Cerebellar cortex (tissue), 1 donor: ENCODE measurements at regions not wholly inside any gene's neighbourhood (a gene's known extent, or its start where the extent isn't known, plus 50 kb on each side); places are given as distances from the start of the nearest gene placed in this dataset.
"Not testable (repeated sequence)": the region's sequence is repeated elsewhere in the genome, so short reads cannot be mapped to it uniquely, and the experiment has no call there.

Source experiments
- DNase-seq: peaks from one replicate; pipeline ENCODE4 v3.0.0-alpha.2; 2015; ENCODE audit warnings: low spot score

DNA sequence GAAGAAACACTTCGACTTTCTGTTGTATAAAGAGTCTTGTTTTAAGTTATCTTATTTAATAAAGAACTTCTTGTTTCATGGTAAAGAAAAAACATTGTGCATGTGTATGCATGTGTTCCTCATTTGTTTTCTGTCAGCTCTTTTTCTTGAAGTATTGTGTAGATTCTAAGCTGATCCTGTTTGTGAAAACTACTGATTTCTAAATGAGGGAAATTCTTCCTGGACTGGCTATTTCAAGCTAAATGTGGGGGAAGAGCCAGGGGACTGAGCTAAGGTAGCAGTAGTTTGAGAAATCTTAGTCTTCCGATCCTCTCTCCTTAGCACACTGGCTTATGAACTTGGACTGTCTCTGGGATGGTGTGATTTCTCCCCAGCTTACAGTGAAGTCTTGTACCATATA lies 56.4 kb upstream of the RBMS1 start:
- DNase-seq: no peak

DNA sequence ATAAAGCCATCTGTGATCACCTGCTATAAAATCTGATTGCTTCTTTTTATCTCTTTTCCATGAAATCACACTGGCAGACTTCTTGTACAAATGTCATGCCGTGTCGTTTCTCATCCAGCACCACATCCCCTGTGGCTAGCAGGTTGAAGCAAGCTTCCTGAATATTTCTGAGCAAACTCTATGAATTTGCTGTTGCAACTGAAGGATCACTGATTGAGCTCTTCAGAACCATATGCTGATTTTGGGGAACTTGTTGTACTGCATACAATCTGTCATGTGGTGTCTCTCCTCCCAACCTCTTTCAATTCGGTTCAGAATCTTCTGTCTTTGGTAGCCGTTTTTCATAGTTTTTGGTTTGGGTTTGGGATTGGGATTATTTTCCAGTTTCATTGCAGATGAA lies 57.7 kb upstream of the RBMS1 start:
- no peak for DNase-seq

DNA sequence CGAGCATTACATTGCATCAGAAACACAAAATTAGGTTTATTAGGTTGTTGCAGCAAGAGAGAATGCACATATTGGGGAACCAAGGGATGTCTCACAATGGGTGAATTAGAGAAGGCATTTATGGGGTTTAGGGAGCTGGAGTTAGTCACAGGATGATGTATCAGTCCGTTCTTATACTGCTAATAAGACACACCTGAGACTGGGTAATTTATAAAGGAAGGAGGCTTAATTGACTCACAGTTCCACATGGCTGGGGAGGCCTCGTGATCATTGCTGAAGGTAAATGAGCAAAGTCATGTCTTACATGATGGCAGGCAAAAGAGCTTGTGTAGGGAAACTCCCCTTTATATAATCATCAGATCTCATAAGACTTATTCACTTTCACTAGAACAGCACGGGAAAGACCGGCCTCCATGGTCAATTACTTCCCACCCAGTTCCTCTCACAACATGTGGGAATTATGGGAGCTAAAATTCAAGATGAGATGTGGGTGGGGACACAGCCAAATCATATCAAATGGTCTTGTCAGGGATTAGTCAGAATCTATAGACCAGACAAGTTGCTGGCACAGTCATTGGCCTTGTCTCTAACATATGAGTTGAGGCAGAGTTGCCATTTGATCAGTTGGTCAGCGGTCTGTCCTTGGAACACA lies 61.9 kb upstream of the RBMS1 start:
- DNase-seq: no peak

DNA sequence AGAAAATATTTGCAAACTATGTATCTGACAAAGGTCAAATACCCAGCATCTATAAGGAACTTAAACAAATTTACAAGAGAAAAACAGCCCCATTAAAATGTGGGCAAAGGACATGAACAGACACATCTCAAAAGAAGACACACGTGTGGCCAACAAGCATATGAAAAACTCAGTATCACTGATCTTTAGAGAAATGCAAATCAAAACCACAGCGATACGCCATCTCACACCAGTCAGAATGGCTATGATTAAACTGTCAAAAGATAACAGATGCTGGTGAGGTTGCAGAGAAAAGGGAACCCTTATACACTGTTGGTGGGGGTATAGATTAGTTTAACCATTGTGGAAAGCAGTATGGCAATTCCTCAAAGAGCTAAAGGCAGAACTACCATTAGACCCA lies 64.3 kb upstream of the RBMS1 start:
- DNase-seq: no peak

DNA sequence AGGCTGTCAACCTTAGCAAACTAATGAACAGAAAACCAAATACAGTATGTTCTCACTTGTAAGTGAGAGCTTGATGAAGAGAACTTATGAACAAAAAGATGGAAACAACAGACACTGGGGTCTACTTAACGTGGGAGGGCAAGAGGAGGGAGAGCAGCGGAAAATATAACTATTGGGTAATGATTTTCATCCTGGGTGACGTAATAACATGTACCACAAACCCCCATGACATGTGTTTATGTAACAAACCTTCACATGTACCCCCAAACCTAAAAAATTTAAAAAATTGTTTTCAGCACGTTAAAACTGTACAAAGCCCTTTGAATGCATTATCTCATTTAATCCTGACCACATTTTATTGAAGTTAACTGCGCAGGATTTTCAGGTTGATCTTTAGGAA lies 64.9 kb upstream of the RBMS1 start:
- no peak for DNase-seq

DNA sequence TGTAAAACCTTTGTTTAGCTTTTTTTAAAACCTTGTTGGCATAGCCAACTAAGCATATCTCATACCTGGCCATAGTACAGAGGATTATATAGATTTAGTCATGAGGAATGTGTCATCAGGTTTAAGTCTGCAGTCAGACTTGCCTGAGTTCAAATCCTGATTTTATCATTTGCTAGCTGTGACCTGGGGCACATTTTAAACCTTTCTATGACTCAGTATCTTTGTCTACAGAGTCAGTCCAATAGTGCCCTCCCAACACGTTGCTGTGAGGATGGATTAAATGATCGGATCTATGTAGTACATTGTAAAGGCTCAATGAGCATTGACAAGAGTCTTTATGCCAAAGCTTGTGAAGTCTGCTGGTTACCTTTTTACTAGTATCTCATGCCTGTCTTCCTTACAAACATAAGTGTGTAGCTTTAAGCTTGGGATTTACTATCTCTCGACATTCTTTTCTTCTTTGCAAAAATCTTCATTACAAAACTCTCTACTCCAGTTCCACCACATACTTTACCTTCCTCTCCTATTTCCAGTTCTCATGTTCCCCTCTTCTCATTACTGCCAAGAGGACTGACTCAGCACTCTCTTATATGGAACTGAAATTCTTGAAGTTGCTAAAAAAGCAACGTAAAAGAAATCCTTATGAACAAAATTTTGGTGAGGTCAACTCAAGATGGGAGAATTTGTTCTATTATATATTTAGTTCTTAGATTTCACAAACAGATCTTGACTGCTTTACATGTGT lies 68.1 kb upstream of the RBMS1 start:
- no peak for DNase-seq

DNA sequence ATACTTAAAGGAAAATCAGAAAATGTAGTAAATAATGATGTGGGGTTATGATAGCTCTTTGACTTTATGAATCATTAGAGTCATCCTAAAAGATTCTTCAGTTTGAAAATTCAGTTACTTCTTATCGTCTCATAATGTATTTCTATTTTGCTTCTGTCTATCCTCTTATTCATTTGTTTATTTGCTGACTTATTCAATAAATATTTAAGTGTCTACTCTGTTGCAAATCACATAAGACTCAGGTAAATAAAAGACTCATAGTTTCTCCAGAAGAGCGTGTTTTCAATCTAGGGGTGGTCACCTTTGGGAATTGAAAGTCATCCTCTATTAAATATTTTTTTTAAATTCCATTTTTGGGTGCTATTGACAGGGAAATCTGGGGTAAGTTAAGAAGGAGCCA lies 69.1 kb upstream of the RBMS1 start:
- DNase-seq: no peak

DNA sequence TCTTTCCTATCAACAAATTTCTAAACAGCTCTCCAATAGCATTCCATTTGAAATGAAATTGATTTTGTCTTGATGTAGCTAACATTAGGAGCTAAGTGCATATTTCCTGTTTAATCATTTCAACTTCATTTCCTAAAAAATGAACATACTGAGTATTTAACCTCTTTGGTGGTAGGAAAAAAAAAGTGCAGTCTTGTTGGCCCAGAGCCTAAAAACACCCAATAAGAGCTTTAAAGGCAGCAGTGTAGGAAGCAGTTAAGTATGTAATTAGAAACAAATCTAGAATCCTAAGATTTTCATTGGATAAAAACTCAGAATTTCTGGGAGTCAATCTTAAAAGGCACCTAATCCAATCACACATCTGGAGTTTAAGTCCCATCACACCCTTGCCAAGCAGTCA lies 71.0 kb upstream of the RBMS1 start:
- no peak for DNase-seq

DNA sequence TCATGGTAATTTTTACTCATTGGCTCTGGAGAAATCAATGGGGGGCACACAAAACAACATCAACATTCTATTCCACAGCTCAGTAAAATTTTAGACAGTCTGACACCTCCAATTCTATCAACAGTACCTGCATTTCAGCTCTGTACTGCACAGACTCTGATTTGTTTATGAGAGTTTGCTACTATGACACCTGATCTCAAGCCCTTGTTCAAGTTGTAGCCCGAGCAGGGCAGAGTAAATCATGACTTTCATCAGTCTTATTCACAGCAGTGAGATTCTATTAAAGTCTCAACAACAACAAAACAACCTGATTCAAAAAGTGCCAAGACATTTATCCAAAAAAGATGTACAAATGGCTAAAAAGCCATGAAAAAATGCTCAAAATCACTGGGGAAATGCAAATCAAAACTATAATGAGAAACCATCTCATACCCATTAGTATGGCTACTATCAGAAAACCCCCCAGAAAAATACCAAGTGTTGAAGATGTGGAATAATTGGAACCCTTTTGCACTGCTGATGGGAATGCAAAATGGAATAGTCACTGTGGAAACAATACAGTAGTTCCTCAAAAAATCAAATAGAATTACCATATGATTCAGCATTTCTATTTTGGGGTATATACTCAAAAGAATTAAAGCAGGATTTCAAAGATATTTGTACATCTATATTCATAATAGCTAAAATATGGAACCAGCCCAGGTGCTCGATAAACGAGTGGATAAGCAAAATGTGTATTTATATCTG lies 71.7 kb upstream of the RBMS1 start:
- DNase-seq: no peak

DNA sequence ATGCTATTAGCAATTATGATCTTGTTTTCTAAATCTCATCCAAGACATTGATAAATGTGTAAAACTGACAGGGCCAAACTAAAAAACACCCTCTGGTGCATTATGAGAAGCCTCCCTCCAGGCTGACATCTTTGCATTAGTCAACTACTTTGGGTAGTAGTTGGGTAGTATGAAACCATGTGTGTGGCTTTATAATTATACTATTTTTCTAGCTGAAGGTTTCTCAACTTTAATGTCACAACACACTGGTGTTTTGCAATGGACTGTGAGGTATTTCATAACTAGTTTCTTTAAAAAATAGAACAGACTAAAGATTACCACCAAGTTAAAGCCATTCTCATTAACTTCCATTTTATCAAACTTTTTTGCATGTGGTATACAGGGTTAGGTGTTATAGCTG lies 73.1 kb upstream of the RBMS1 start:
- DNase-seq: no peak

DNA sequence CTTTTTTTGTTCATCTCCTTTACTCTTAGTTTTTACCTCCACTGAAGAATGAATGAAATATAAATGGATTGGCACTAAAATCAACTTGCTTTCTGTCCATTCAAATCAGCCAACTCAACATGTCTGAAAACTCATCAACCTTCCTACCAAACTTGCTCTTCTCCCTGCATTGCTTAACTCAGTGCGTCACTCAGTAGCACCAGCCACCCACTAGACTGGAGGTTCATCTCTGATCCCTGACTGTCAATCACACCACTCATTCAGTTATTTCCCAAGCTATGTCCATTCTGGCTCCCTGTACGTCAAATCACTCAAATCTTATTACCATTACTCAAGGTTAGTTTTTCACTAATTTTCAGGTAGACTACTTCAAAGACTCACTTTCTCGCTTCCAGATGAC lies 75.2 kb upstream of the RBMS1 start:
- no peak for DNase-seq

DNA sequence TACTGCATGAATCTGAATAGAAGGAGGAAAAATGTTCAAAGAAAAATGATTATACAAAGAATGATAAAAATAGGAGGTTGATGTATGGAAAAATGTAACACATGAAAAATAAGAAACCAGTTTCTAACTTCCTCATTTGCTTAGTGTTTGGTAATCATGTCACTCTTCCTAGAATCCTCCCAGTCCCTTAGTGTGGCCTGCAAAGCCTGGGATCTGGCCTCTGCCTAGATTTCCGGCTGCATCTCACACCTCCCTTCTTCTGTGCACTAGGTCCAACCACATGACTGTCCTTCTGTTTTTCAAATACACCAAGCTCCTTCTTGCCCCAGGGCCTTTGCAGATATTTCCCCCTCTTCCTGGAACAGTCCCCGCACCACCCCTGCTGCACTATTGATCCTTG lies 76.8 kb upstream of the RBMS1 start:
- DNase-seq: no peak

DNA sequence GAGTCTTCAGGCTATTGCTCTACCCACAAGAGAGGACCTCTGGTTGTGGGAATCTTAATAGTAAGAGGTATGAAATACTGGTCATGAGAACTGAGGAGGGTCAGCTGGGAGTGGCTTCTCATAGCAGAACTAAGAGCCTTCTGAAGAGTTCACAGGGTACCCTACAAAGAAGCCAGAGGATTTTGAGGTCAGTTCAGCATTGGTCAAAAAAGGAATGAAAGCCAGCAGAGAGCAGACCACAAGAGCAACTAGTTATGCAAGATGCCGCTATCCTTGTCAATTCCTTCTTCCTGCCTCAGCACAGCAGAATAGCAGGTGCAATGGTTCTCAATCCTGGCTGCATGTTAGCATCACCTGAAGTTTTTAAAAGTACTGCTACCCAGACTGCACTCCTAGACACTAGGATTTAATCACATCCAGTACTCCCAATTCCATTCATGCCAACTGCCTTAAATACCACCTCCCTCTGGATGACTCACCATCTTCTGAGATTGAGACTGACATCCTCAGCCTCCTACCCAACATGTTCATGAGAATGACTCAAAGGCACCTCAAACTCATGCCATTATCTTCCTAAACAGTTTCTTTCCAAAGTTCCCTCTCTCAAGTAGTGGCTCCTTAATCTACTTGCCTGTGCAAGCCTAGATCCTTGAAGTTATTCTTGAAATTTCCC lies 81.0 kb upstream of the RBMS1 start:
- DNase-seq: no peak

DNA sequence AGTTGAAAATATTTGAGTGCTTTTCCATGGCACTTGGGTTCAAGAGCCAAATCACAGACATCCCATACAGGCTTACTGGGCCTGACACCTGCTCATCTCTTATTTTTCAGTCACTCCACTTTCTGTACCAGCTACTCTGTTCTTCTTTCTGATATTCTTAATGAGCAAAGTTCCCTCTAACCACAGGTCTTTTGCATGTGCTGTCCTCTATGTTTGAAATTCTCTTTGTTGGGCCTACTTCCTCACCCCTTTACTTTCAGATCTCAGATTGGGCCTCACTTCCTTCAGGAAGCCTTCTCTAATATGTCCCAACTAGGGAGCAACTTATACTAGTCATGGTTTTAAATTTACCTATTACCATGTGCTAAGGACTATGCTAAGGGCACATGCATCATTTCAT lies 81.8 kb upstream of the RBMS1 start:
- DNase-seq: no peak

DNA sequence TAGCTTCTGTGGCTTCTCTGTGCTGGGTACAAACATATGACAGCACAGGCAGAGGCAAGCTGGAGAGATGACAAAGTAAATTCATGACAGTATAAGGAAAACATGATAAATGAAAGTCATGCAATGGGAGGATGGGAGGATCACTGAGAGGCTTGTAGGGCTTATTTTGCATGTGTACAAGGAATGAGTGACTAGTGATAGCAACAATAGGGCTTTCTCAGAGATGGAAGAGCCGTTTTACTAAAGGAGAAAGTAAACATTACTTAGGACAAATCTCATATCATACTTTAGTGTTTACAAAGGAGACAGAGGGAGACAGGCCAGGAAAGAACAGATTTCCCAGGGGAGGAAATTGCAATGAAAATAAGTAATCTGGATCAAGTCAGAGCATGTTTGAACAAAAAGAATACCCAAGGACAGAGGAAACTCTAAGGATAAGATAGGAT lies 82.5 kb upstream of the RBMS1 start:
- DNase-seq: no peak

DNA sequence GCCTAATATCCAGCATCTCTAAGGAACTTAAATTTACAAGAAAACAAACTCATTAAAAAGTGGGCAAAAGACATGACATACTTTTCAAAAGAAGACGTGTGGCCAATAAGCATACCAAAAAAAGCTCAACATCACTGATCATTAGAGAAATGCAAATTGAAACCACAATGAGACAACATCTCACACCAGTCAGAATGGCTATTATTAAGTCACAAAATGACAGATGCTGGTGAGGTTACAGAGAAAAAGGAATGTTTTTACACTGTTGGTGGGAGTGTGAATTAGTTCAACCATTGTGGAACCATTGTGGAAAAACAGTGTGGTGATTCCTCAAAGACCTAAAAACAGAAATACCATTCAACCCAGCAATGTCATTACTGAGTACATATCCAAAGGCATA lies 83.5 kb upstream of the RBMS1 start:
- DNase-seq: not testable (repeated sequence)

DNA sequence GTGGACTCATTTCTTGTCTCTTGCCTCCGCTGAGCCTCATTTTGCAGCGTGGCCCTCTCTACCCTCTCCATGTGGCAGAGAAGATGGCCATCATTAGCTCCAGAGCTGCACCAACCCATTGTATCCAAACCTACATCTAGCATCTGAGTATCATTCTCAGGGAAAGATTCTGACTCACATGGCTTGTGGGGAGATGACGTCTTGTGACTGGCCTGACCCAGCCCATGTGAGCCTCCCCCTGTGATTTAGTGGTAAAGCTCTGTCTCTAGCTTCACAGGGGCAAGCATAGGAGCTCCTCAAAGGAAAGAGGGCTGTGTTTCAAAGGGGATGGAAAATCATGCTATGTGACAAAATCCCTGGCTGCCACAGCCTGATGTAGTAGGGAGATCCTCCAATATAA lies 87.4 kb upstream of the RBMS1 start:
- DNase-seq: no peak

DNA sequence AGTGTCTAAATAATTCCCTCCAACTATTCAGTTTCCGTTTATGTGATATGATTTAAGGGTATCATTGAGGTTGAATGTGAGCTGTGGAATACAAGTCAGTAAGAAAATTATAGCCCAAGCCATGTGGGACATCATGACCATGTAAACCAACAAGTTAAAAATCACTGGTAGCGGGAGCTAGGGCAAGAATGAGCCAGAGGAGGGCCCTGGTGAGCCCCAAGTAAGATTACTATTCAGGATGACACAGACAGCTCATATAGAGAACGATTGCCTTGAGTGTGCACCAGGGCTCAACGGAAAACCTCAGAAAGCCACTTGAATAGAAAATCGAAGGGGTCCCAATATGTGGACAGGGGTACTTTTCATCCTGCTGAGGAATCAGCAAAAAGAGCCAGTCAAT lies 87.8 kb upstream of the RBMS1 start:
- no peak for DNase-seq

DNA sequence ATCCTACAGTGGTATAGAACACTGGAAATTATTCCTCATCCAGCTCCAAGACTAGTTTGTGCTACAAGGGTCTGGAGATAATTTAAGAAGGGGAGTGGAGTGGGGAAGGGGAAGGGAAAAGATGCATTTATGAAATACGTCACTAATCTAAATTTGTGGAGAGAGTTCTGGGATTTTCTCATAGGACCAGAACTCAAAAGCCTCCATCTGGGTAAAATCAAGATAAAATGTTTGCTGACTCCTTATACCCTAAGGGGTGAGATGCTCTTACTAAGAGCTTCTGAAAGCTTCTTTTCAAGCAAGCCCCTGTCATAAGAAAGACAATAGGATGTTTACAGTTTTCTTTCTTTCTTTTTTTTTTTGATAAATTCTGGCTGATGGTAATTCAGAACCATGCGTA lies 88.5 kb upstream of the RBMS1 start:
- no peak for DNase-seq

DNA sequence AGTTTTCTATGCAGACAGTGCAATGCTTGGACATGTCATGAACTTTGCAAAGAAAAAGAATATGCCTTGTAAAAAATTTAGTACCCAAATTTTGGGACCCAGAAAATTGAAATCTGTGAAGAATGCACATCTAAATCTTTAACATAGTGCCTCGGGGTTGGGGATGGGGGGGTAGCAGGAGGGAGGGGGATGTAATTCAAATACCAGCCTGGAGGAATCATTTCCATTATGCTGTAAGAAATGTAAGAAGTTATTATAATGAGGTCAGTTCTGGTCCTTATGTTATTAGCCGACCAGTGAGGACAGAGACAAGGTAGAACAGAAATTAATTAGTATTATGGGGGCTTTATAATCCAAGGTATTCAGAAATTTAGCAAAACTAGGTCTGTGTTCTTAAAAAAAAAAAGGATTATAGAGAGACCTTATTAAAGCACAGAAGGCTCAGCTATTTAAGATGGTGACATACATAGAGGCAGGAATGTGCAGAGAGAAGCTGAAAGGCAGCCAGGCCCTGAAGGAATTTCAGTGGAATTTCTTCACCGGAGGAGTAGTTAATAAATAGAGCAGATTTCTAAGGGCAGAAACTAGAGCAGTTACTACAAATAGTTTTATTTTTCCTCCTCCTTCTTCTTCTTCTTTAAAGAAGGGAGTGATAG lies 89.0 kb upstream of the RBMS1 start:
- DNase-seq: peak; percentile 6

DNA sequence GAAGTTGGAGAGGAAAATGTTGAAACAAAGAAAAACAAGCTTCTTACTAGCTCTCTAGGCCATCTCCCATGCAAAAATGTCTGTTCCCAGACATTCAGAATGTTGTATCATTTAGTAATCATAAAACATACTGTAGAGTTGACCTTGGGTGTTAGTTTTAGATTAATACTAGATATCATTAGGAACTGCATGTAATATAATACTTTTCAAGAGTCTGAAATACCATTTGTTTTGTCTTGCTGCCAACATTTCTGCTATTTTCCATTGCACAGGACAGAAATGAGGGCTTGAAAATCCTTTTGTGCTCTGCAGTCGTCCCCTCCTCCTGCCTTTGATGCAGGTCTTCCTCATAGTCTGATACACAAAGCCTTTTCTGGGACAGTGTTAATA lies 89.5 kb upstream of the RBMS1 start:
- no peak for DNase-seq

DNA sequence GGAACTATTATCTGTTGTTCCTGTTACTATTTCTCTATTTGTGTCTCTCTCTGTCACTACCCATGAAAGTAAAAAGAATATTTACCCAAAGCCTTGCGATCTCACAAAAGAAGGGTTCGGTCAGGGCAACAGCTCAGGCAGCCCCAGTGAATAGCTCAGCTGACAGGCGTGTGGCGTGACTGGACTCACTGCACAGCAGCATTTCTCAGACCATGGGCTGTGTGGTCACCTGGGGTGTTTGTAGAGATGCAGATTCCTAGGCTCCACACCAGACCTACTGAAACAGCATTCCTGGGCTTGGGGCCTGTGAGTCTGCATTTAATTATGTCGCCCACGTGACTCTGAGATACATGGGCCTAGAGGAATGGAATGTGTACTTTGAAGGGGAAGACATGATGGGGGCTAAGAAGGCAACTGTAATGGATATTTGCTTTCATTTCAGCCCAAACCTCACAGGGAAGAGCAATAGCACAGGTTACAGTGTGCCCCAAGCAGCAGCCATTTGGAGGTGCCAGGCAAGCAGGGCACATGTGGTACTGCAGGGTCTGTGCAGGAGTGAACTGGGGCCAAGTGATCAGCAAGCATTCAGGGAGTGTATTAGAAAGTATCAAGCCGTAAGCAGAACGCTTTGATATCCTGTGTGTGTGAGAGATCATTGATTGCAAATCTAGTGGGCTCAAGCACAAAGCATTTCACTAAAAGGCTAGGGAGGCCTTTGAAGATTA lies 90.4 kb upstream of the RBMS1 start:
- DNase-seq: no peak
